DOHH2 (cell line): ENCODE measurements at regions not wholly inside any gene's neighbourhood (a gene's known extent, or its start where the extent isn't known, plus 50 kb on each side); places are given as distances from the start of the nearest gene placed in this dataset.

Source experiments
- CTCF ChIP-seq: fragments of 200-600 bp; sonication (generic); IDR thresholded peaks from one replicate; pipeline ENCODE4 v1.5.1; 2014; ENCODE audit warnings: antibody characterized with exemption, mild to moderate bottlenecking, low read depth, low read length; ENCODE audit not compliant: poor library complexity, severe bottlenecking
- EZH2phosphoT487 ChIP-seq: fragments of 200-600 bp; sonication (generic); IDR thresholded peaks from 2 replicates; pipeline ENCODE4 v1.6.1; 2017; ENCODE audit warnings: borderline replicate concordance, mild to moderate bottlenecking, antibody characterized with exemption, low read length, moderate library complexity, mixed read lengths

GRCh38 chr3:43893727-43894126, 203.0 kb downstream of the ABHD5 start:
- TF ChIP-seq CTCF (no peak), EZH2phosphoT487 (no peak)
